NB4 (cell line): ENCODE measurements at regions not wholly inside any gene's neighbourhood (a gene's known extent, or its start where the extent isn't known, plus 50 kb on each side); places are given as distances from the start of the nearest gene placed in this dataset.

Experiments used
- CTCF ChIP-seq: IDR thresholded peaks from one replicate; pipeline ENCODE4 v1.5.1; 2012; ENCODE audit warnings: low read depth, low read length
- MYC ChIP-seq: IDR thresholded peaks from 2 replicates; pipeline ENCODE4 v1.6.1; 2011; ENCODE audit warnings: low read depth, low read length
- POLR2A ChIP-seq: IDR thresholded peaks from 2 replicates; pipeline ENCODE4 v1.6.1; 2011; ENCODE audit warnings: mild to moderate bottlenecking; ENCODE audit not compliant: insufficient read length; ENCODE audit errors: extremely low read depth

- no peak for TF ChIP-seq POLR2A
- TF ChIP-seq CTCF: no peak
- no peak for TF ChIP-seq MYC
These were observed 178.8 kb upstream of the FRMD6 start for GRCh38 chr14:51472881-51473280.
